ENCODE measurements at regions not wholly inside any gene's neighbourhood (a gene's known extent, or its start where the extent isn't known, plus 50 kb on each side); places are given as distances from the start of the nearest gene placed in this dataset.

GRCh38 chr6:85396159-85396808 lies 53.6 kb upstream of the NT5E start:
- DNase-seq (ENCODE audit: low spot score in 2 of 2) (no peak), ATAC-seq (no peak)
- Mint-ChIP-seq H3K9me3 (no peaks in the 10 kb centered on the region), H3K36me3 (no peaks in the 10 kb centered on the region), H3K27ac (no peak overlapping the region), H3K4me1 (peaks cover 4% of the 10 kb centered on the region), H3K4me3 (no peak overlapping the region)

- Mint-ChIP-seq H3K36me3 (no peaks in the 10 kb centered on the region), H3K27ac (no peak overlapping the region), H3K4me3 (no peak overlapping the region), H3K9me3 (no peaks in the 10 kb centered on the region), H3K4me1 (peaks cover 5% of the 10 kb centered on the region)
- no peak for ATAC-seq
- DNase-seq (ENCODE audit: low spot score in 2 of 2): no peak
Observed at GRCh38 chr6:85395746-85396145, 54.1 kb upstream of the NT5E start.

- Mint-ChIP-seq H3K9me3 (no peaks in the 10 kb centered on the region), H3K36me3 (no peaks in the 10 kb centered on the region), H3K4me3 (no peak overlapping the region), H3K27ac (no peak overlapping the region), H3K4me1 (peaks cover 9% of the 10 kb centered on the region)
- DNase-seq (ENCODE audit: low spot score in 2 of 2) (no peak), ATAC-seq (no peak)
Observed at GRCh38 chr6:85394853-85395538, 54.9 kb upstream of the NT5E start.

GRCh38 chr6:85394199-85394598 lies 55.7 kb upstream of the NT5E start:
- no peak for DNase-seq (ENCODE audit: low spot score in 2 of 2)
- H3K36me3 Mint-ChIP-seq: no peaks in the 10 kb centered on the region
- no peaks in the 10 kb centered on the region for H3K9me3 Mint-ChIP-seq

GRCh38 chr6:85392379-85392778 lies 57.5 kb upstream of the NT5E start:
- H3K9me3 Mint-ChIP-seq: no peaks in the 10 kb centered on the region
- DNase-seq (ENCODE audit: low spot score in 2 of 2): no peak
- H3K4me3 Mint-ChIP-seq: no peak overlapping the region
- ATAC-seq: no peak
- H3K4me1 Mint-ChIP-seq: peaks cover 27% of the 10 kb centered on the region
- no peak overlapping the region for H3K27ac Mint-ChIP-seq
- no peaks in the 10 kb centered on the region for H3K36me3 Mint-ChIP-seq

More at GRCh38 chr6:85394199-85394598, 55.7 kb upstream of the NT5E start:
- Mint-ChIP-seq H3K27ac (no peak overlapping the region), H3K4me3 (no peak overlapping the region), H3K4me1 (peaks cover 16% of the 10 kb centered on the region)
- ATAC-seq: no peak

- DNase-seq (ENCODE audit: low spot score in 2 of 2) (no peak), ATAC-seq (no peak)
- H3K36me3 Mint-ChIP-seq: no peaks in the 10 kb centered on the region
- H3K27ac Mint-ChIP-seq: no peak overlapping the region
- no peaks in the 10 kb centered on the region for H3K9me3 Mint-ChIP-seq
- H3K4me3 Mint-ChIP-seq: no peak overlapping the region
- peaks cover 27% of the 10 kb centered on the region for H3K4me1 Mint-ChIP-seq
Observed at GRCh38 chr6:85390775-85391174, 59.1 kb upstream of the NT5E start.

- H3K4me3 Mint-ChIP-seq: no peak overlapping the region
- H3K36me3 Mint-ChIP-seq: no peaks in the 10 kb centered on the region
- H3K27ac Mint-ChIP-seq: no peak overlapping the region
- ATAC-seq: no peak
- DNase-seq (ENCODE audit: low spot score in 2 of 2): no peak
- no peaks in the 10 kb centered on the region for H3K9me3 Mint-ChIP-seq
- peaks cover 27% of the 10 kb centered on the region for H3K4me1 Mint-ChIP-seq
Observed at GRCh38 chr6:85390105-85390728, 59.7 kb upstream of the NT5E start.

- peak overlapping the region; percentile 74 for H3K27ac Mint-ChIP-seq
- peak overlapping the region; percentile 4 for H3K4me3 Mint-ChIP-seq
- ATAC-seq (peak; percentile 93), DNase-seq (ENCODE audit: low spot score in 2 of 2) (no peak)
- no peaks in the 10 kb centered on the region for H3K9me3 Mint-ChIP-seq
- no peaks in the 10 kb centered on the region for H3K36me3 Mint-ChIP-seq
- peaks cover 27% of the 10 kb centered on the region for H3K4me1 Mint-ChIP-seq
Observed at GRCh38 chr6:85389151-85389797, 60.6 kb upstream of the NT5E start.

GRCh38 chr6:85388531-85388930 lies 61.4 kb upstream of the NT5E start:
- Mint-ChIP-seq H3K27ac (no peak overlapping the region), H3K4me3 (no peak overlapping the region)
- no peak for ATAC-seq

GRCh38 chr6:85385636-85386315 lies 64.1 kb upstream of the NT5E start:
- Mint-ChIP-seq H3K4me1 (peaks cover 22% of the 10 kb centered on the region), H3K27ac (no peak overlapping the region), H3K9me3 (no peaks in the 10 kb centered on the region), H3K36me3 (no peaks in the 10 kb centered on the region), H3K4me3 (no peak overlapping the region)
- no peak for ATAC-seq
- no peak for DNase-seq (ENCODE audit: low spot score in 2 of 2)

More at GRCh38 chr6:85388531-85388930, 61.4 kb upstream of the NT5E start:
- H3K36me3 Mint-ChIP-seq: no peaks in the 10 kb centered on the region
- no peaks in the 10 kb centered on the region for H3K9me3 Mint-ChIP-seq
- no peak for DNase-seq (ENCODE audit: low spot score in 2 of 2)
- peaks cover 27% of the 10 kb centered on the region for H3K4me1 Mint-ChIP-seq

- no peak overlapping the region for H3K4me3 Mint-ChIP-seq
- no peaks in the 10 kb centered on the region for H3K36me3 Mint-ChIP-seq
- no peaks in the 10 kb centered on the region for H3K9me3 Mint-ChIP-seq
- no peak for DNase-seq (ENCODE audit: low spot score in 2 of 2)
- no peak for ATAC-seq
- H3K27ac Mint-ChIP-seq: no peak overlapping the region
- H3K4me1 Mint-ChIP-seq: no peaks in the 10 kb centered on the region
Observed at GRCh38 chr6:85383042-85383441, 66.8 kb upstream of the NT5E start.

- no peaks in the 10 kb centered on the region for H3K9me3 Mint-ChIP-seq
- no peaks in the 10 kb centered on the region for H3K36me3 Mint-ChIP-seq
- no peak for DNase-seq (ENCODE audit: low spot score in 2 of 2)
- no peak for ATAC-seq
- no peaks in the 10 kb centered on the region for H3K4me1 Mint-ChIP-seq
- no peak overlapping the region for H3K27ac Mint-ChIP-seq
- H3K4me3 Mint-ChIP-seq: no peak overlapping the region
Observed at GRCh38 chr6:85382541-85382940, 67.3 kb upstream of the NT5E start.

GRCh38 chr6:85372915-85373270 lies 77.0 kb upstream of the NT5E start:
- Mint-ChIP-seq H3K4me1 (peaks cover 6% of the 10 kb centered on the region), H3K4me3 (no peak overlapping the region), H3K27ac (no peak overlapping the region), H3K36me3 (no peaks in the 10 kb centered on the region), H3K9me3 (no peaks in the 10 kb centered on the region)
- ATAC-seq: no peak
- no peak for DNase-seq (ENCODE audit: low spot score in 2 of 2)

GRCh38 chr6:85372188-85372914 lies 77.5 kb upstream of the NT5E start:
- DNase-seq (ENCODE audit: low spot score in 2 of 2): no peak
- Mint-ChIP-seq H3K4me3 (no peak overlapping the region), H3K36me3 (no peaks in the 10 kb centered on the region), H3K27ac (no peak overlapping the region), H3K4me1 (peaks cover 6% of the 10 kb centered on the region), H3K9me3 (no peaks in the 10 kb centered on the region)
- no peak for ATAC-seq

GRCh38 chr6:85368631-85369030 lies 81.3 kb upstream of the NT5E start:
- no peak for DNase-seq (ENCODE audit: low spot score in 2 of 2)
- peak; percentile 65 for ATAC-seq
- Mint-ChIP-seq H3K36me3 (no peaks in the 10 kb centered on the region), H3K4me1 (peaks cover 6% of the 10 kb centered on the region), H3K9me3 (no peaks in the 10 kb centered on the region), H3K27ac (no peak overlapping the region), H3K4me3 (no peak overlapping the region)
